Endothelial cell of umbilical vein (primary cell): ENCODE measurements at regions not wholly inside any gene's neighbourhood (a gene's known extent, or its start where the extent isn't known, plus 50 kb on each side); places are given as distances from the start of the nearest gene placed in this dataset.

Source experiments
- BruUV-seq: library from RNA; stranded (reverse); fragments of 400-500 nt; replicated peaks from 2 replicates; lab custom pipeline; 2021; lab: Mats Ljungman, UMichigan
- CTCF ChIA-PET: fragments of 300-600, 350-600 bp; sonication (Branson Sonifier 250); formaldehyde crosslinking; loops from one replicate; lab custom pipeline; 2021; ENCODE audit warnings: antibody characterized with exemption, inconsistent platforms; lab: Charles Lee
- POLR2A ChIA-PET: fragments of 300-600, 350-600 bp; sonication (Branson Sonifier 250); formaldehyde crosslinking; loops from one replicate; lab custom pipeline; 2021; ENCODE audit warnings: antibody characterized with exemption, inconsistent platforms; lab: Charles Lee
- DNase-seq: peaks from one replicate; pipeline ENCODE4 v3.0.0-alpha.2; 2011; ENCODE audit warnings: low read depth, low spot score
- FAIRE-seq: peaks from 2 replicates; lab custom pipeline; 2011; peaks lifted over from hg19 to GRCh38; lab: Jason Lieb, UNC
- H2AFZ ChIP-seq: 2 replicates; pipeline ENCODE4 v1.6.0; 2012; ENCODE audit warnings: low read depth, low read length, control low read depth, inconsistent platforms
- H3K27ac ChIP-seq: 2 replicates; pipeline ENCODE4 v1.5.1; 2011; ENCODE audit warnings: low read depth, mild to moderate bottlenecking, control low read depth, low read length, moderate library complexity; ENCODE audit not compliant: insufficient read depth
- H3K27me3 ChIP-seq, 2 experiments: 2 replicates each; pipeline versions ENCODE4 v1.6.0 to v1.6.1; 2011; ENCODE audit warnings: low read length in 2 of 2, mixed read lengths in 1 of 2; ENCODE audit not compliant: control insufficient read depth in 2 of 2, insufficient read depth in 2 of 2
- H3K36me3 ChIP-seq, 2 experiments: 2 replicates in 1 of 2; 3 replicates in 1 of 2; pipeline ENCODE4 v1.5.1; 2011; ENCODE audit warnings: low read length in 2 of 2, mild to moderate bottlenecking in 1 of 2, moderate library complexity in 1 of 2; ENCODE audit not compliant: control insufficient read depth in 2 of 2, insufficient read depth in 2 of 2; ENCODE audit errors: extremely low read depth in 1 of 2
- H3K4me1 ChIP-seq: 3 replicates; pipeline ENCODE4 v1.5.1; 2011; ENCODE audit warnings: mild to moderate bottlenecking, low read length; ENCODE audit not compliant: control insufficient read depth, insufficient read depth; ENCODE audit errors: extremely low read depth
- H3K4me2 ChIP-seq: 2 replicates; pipeline ENCODE4 v1.6.1; 2011; ENCODE audit warnings: low read length, control low read depth, mixed read lengths; ENCODE audit not compliant: insufficient read depth
- H3K4me3 ChIP-seq, 3 experiments: fragments of 200-600 bp in 1 of 3; sonication (generic), shearing (Covaris generic) in 1 of 3; replicated peaks in 1 of 3; 2 replicates each; pipeline ENCODE4 v1.5.1; 2011 to 2016; ENCODE audit warnings: control low read depth in 3 of 3, low read length in 3 of 3, mild to moderate bottlenecking in 2 of 3, inconsistent platforms in 1 of 3, low read depth in 1 of 3, moderate library complexity in 1 of 3; ENCODE audit not compliant: insufficient read depth in 1 of 3
- H3K79me2 ChIP-seq: 2 replicates; pipeline ENCODE4 v1.6.0; 2012; ENCODE audit warnings: low read length, inconsistent platforms; ENCODE audit not compliant: control insufficient read depth, insufficient read depth
- H3K9ac ChIP-seq: replicated peaks from 2 replicates; pipeline ENCODE3; 2011; ENCODE audit warnings: low read length, control low read depth; ENCODE audit not compliant: insufficient read depth; ENCODE audit errors: extremely low read depth
- H3K9me1 ChIP-seq: replicated peaks from 3 replicates; pipeline ENCODE4 v1.6.0; 2011; ENCODE audit warnings: mild to moderate bottlenecking, low read length; ENCODE audit not compliant: control insufficient read depth, insufficient read depth; ENCODE audit errors: extremely low read depth
- H3K9me3 ChIP-seq: replicated peaks from 2 replicates; pipeline ENCODE4 v1.5.1; 2012; ENCODE audit warnings: low read length, inconsistent platforms; ENCODE audit not compliant: control insufficient read depth, insufficient read depth
- H4K20me1 ChIP-seq: replicated peaks from 2 replicates; pipeline ENCODE3; 2011; ENCODE audit warnings: mild to moderate bottlenecking, low read length; ENCODE audit not compliant: control insufficient read depth, insufficient read depth; ENCODE audit errors: extremely low read depth
- EZH2 ChIP-seq: IDR thresholded peaks from 2 replicates; pipeline ENCODE4 v1.6.1; 2012; ENCODE audit warnings: borderline replicate concordance, low read depth, mild to moderate bottlenecking, moderate library complexity, low read length, inconsistent platforms; ENCODE audit not compliant: severe bottlenecking
- FOS ChIP-seq: IDR thresholded peaks from 2 replicates; pipeline ENCODE4 v1.6.1; 2011; ENCODE audit warnings: mild to moderate bottlenecking, low read length, moderate library complexity, borderline replicate concordance; ENCODE audit not compliant: insufficient read depth
- GATA2 ChIP-seq: IDR thresholded peaks from 2 replicates; pipeline ENCODE4 v1.7.0; 2011; ENCODE audit warnings: low read depth, mild to moderate bottlenecking, moderate library complexity, mixed read lengths, low read length; ENCODE audit not compliant: insufficient read length, insufficient read depth
- MYC ChIP-seq: IDR thresholded peaks from one replicate; pipeline ENCODE4 v1.6.1; 2011; ENCODE audit warnings: mild to moderate bottlenecking, low read depth, low read length
- POLR2A ChIP-seq: IDR thresholded peaks from 2 replicates; pipeline ENCODE4 v1.6.1; 2012; ENCODE audit warnings: low read depth, mild to moderate bottlenecking, control low read depth, low read length
- POLR2AphosphoS5 ChIP-seq: IDR thresholded peaks from 2 replicates; pipeline ENCODE4 v1.6.1; 2012; ENCODE audit warnings: low read depth, mild to moderate bottlenecking, control low read depth, low read length, moderate library complexity; ENCODE audit not compliant: insufficient read depth
- dilution Hi-C: fragments of 300-500 bp; cut with MboI; formaldehyde crosslinking; loops from one replicate; pipeline ENCODE4 v1.15.0; 2019; ENCODE audit warnings: low sequenced_read_pairs; ENCODE audit not compliant: extremely low pct_ligation_motif_present
- intact Hi-C: fragments of 100-400 bp; cut with micrococcal nuclease; formaldehyde crosslinking; loops from one replicate; pipeline ENCODE4 v1.10.0; 2022
- TF ChIP-seq, protein P1 (sequence below), 2 donors: IDR thresholded peaks; 1 replicate in 1 of 2; 2 replicates in 1 of 2; pipeline ENCODE4 v1.5.1; 2011; ENCODE audit warnings: low read length in 2 of 2, mild to moderate bottlenecking in 2 of 2, moderate library complexity in 2 of 2, control low read depth in 1 of 2, inconsistent platforms in 1 of 2, low read depth in 1 of 2; ENCODE audit not compliant: insufficient read depth in 1 of 2; ENCODE audit errors: extremely low read depth in 1 of 2
- TF ChIP-seq, protein P2 (sequence below): IDR thresholded peaks from 2 replicates; pipeline ENCODE4 v1.6.1; 2011; ENCODE audit not compliant: insufficient read depth, insufficient read length

DNA sequence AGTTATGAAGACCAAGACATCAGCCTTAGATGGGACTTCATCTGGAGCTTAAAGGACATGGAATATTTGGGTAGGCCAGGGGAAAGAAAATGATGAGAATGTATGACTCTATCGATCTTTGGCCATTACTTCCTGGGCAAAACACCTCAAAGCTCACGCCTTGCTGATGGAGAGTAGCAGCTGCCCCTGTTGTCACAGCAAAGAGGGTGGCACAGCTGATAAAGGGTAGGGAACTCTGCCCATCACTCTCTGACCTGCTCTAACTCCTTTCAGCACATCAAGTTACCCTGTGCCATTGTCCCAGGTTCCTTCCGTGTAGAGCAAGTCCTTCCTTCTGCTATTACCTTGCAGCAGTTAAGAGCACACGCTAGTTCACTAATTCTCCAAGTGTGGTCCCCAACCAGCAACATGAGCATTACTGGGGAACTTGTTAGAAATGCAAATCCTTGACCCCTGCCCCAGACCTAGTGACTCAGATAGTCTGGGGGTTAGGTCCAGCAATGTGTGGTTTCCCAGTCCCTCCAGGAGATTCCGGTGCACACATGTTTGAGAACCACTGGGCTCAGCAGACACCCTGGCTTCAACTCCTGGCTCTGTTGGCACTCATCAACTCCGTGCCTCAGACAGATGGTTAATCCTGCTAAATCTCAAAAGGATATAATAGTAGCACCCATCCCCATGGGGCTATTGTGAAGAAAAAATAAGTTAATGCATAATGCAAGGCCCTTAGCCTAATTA lies 93.7 kb upstream of the EEA1 start:
- H3K4me2 ChIP-seq = no peak overlapping the region
- CTCF ChIA-PET = interaction anchor here (0.9 kb wide), 1 partner anchor 397 kb away, joined by 3 read pairs; no protein-coding TSS in a partner anchor
- H4K20me1 ChIP-seq = no peaks in the 10 kb centered on the region
- no TSS peak for BruUV-seq
- dilution Hi-C loops (loop anchor here (25.0 kb wide), 1 partner anchor 365 kb away; the partner anchor contains the start of gene NUDT4), intact Hi-C loops (no loop called here)
- TF ChIP-seq, protein P1, sequence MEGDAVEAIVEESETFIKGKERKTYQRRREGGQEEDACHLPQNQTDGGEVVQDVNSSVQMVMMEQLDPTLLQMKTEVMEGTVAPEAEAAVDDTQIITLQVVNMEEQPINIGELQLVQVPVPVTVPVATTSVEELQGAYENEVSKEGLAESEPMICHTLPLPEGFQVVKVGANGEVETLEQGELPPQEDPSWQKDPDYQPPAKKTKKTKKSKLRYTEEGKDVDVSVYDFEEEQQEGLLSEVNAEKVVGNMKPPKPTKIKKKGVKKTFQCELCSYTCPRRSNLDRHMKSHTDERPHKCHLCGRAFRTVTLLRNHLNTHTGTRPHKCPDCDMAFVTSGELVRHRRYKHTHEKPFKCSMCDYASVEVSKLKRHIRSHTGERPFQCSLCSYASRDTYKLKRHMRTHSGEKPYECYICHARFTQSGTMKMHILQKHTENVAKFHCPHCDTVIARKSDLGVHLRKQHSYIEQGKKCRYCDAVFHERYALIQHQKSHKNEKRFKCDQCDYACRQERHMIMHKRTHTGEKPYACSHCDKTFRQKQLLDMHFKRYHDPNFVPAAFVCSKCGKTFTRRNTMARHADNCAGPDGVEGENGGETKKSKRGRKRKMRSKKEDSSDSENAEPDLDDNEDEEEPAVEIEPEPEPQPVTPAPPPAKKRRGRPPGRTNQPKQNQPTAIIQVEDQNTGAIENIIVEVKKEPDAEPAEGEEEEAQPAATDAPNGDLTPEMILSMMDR (IDR thresholded peaks at IDR 0.05; ENCODE audit: extremely low read depth in 1 of 2, insufficient read depth in 1 of 2, low read depth in 1 of 2, low read length in 2 of 2) = no peak
- TF ChIP-seq FOS = no peak
- no peak for TF ChIP-seq POLR2AphosphoS5
- TF ChIP-seq POLR2A = no peak
- no peak for TF ChIP-seq MYC
- TF ChIP-seq, protein P2, sequence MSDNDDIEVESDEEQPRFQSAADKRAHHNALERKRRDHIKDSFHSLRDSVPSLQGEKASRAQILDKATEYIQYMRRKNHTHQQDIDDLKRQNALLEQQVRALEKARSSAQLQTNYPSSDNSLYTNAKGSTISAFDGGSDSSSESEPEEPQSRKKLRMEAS = no peak
- TF ChIP-seq EZH2 = no peak
- TF ChIP-seq GATA2 = no peak
- POLR2A ChIA-PET = no interaction called here
- H3K79me2 ChIP-seq = no peaks in the 10 kb centered on the region
- H3K4me1 ChIP-seq = peaks cover 20% of the 10 kb centered on the region
- no peaks in the 10 kb centered on the region for H3K36me3 ChIP-seq
- H3K9me3 ChIP-seq = no peaks in the 10 kb centered on the region
- H3K27me3 ChIP-seq = no peaks in the 10 kb centered on the region
- no peak overlapping the region for H3K4me3 ChIP-seq
- FAIRE-seq = no peak
- no peak overlapping the region for H3K27ac ChIP-seq
- H3K9ac ChIP-seq = no peak overlapping the region
- H2AFZ ChIP-seq = no peak overlapping the region
- no peak for DNase-seq
- no peaks in the 10 kb centered on the region for H3K9me1 ChIP-seq
